ENCODE measurements at regions not wholly inside any gene's neighbourhood (a gene's known extent, or its start where the extent isn't known, plus 50 kb on each side); places are given as distances from the start of the nearest gene placed in this dataset.

- no peak for DNase-seq (ENCODE audit: low read depth)
These were observed 57.1 kb upstream of the ATG10 start for GRCh38 chr5:81914696-81915095.

GRCh38 chr5:81912933-81913332 lies 58.9 kb upstream of the ATG10 start:
- no peak for DNase-seq (ENCODE audit: low read depth)

DNA sequence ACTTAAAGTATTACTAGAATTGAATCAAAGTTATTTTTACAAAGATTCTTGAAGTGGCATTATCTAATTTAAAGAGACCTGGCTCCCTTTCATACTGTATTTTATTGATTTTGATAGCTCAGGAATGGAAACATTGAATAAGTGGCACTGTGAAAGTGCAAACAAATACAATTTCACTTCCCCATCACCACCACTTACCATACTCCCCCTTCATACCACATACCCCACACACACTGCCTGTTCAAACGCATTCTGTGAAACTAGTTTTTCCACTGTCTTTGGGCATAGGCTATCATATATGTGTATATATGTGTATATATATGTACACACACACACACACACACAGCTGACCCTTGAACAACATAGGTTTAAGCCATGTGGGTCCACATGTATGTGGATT lies 62.1 kb upstream of the ATG10 start:
- no peak for DNase-seq (ENCODE audit: low read depth)

- no peak for DNase-seq (ENCODE audit: low read depth)
These were observed 63.1 kb upstream of the ATG10 start for GRCh38 chr5:81908771-81909170.

- DNase-seq (ENCODE audit: low read depth), result no peak
These were observed 63.8 kb upstream of the ATG10 start for GRCh38 chr5:81908044-81908443.

DNA sequence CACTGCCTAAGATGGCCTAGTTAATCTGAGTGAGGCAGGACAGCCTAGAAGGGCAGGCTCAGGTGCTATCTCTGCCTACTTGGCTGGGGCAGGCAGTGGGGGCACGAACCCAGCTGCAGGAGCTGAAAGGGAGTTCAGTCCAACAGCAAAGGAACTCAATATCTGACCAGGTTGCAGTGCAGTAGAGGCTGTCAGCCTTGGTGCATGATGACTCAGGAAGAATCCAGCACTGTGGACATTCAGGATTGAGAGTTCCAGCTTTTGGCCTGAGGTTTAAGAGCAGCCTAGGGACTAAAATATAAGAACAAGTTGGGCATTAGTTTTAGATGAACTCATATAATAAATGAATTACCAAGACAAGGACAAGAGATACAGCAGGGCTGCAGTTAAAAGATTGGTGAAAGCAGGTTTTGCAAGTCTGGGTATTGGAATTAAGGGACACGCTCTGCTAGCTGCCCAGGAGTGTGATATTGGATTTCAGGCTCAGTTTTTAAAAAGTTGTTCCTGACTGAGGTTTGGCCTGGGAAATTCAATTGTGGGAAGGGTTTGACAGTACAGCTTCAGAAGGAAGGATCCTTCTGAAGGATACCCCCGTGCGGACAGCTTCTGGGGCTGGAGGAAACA lies 64.7 kb upstream of the ATG10 start:
- DNase-seq (ENCODE audit: low read depth), result no peak

GRCh38 chr5:81906086-81906485 lies 65.7 kb upstream of the ATG10 start:
- no peak for DNase-seq (ENCODE audit: low read depth)

DNA sequence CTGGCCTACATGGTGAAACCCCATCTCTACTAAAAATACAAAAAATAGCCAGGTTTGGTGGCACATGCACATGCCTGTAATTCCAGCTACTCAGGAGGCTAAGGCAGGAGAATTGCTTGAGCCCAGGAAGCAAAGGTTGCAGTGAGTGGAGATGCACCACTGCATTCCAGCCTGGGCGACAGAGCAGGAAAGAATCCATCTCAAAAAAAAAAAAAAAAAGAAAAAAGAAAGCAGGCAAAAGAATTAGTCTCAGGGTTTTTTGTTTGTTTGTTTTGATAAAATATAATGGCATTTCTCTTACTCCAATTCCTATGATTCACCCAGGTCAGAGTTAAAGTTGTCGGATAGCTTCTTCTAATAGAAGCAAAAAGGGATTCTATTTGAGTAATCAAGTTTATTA lies 67.0 kb upstream of the ATG10 start:
- no peak for DNase-seq (ENCODE audit: low read depth)

GRCh38 chr5:81904166-81904565 lies 67.7 kb upstream of the ATG10 start:
- DNase-seq (ENCODE audit: low read depth), result no peak

DNA sequence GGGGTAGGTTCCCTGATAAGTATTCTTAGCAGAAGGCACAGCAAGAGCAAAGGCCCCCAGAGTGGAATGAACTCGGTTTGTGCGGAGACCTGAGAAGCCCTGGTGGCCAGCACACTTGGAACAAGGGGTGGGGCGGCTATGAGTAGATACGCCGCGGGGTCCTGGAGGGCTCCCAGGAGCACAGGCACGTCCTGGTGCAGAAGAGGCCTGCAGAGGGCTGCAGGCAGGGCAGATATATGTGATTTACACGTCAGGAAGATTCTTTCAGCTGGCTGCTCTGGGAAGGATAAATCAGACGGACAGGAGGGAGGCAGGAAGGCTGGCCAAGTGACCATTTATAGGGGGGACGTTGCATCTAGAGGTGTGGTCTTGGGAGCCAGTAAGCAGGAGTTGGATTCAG lies 70.2 kb upstream of the ATG10 start:
- no peak for DNase-seq (ENCODE audit: low read depth)

- no peak for DNase-seq (ENCODE audit: low read depth)
These were observed 72.7 kb upstream of the ATG10 start for GRCh38 chr5:81899123-81899522.

DNA sequence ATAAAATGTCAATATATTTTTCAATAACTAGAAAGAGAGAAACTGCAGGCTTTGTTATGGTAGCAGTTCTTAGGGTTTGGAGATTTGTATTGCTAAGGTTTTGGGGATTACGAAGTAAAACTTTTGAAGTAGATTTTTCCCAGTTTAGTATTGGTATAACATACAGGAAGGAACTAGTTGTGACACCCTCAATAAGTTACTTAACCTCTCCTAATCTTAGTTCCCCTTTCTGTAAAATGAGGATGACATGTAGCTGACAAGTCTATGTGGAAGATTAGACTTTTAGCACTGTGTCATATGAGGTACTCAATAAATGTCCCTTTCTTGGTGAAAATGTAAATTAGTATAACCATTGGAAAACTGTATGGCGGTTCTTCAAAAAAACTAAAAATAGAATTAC lies 73.4 kb upstream of the ATG10 start:
- no peak for DNase-seq (ENCODE audit: low read depth)

GRCh38 chr5:81896764-81897163 lies 75.1 kb upstream of the ATG10 start:
- no peak for DNase-seq (ENCODE audit: low read depth)

DNA sequence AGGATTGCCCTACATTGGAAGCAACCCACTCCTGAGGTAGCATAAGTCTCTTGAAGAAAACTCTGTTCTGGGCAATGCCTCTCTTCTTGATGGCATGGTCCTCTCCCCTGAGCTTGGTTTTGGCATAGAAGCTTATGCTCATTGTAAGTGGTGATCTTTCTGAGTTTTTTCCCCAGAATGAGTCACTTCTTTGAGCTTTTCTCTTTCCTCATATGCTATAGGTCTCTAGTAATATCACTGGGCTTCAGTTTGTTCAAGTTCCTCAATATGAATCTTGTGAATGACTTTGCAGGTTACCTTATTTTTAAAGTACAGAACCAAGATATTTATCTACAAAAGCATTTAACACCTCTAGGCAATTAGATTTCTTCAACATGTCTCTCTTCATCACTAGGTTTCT lies 76.5 kb upstream of the ATG10 start:
- no peak for DNase-seq (ENCODE audit: low read depth)

DNA sequence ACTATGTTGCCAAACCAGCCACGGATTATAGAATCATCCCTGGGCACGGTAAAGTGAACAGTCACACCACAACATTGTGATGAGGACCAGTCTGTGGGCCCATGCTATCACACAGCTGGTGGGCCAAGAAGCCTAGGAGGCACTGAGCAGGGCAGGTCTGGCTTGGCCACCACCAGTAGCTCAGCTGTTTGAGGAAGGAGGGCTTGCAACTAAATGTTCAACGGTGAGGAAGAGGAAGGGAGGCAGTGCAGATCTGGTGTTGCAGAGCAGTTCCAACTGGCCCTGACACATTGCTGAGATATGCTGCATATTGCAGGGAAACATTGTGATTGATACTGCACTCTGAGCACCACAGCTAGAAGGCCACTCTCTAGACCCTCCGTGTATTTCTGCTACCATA lies 77.9 kb upstream of the ATG10 start:
- no peak for DNase-seq (ENCODE audit: low read depth)

DNA sequence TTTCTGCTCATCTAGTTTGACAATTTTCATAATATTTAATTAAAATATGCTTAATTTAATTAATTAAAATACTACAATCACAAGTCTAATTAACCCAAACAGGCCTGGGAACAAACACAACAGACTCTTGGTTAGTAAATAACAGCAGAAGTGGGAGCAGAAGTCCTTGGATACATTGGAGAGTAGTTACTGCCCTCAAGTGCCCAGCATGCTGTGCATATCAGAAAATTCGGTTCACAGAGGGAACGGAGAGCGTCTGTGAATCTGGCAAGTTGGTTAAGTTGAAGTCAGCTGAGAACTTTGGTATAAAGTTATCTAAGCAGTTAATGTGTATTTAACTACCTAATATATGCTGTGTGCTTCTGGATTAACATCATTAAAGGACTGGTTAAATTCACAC lies 87.0 kb upstream of the ATG10 start:
- no peak for DNase-seq (ENCODE audit: low read depth)

GRCh38 chr5:81883371-81883770 lies 88.5 kb upstream of the ATG10 start:
- no peak for DNase-seq (ENCODE audit: low read depth)

DNA sequence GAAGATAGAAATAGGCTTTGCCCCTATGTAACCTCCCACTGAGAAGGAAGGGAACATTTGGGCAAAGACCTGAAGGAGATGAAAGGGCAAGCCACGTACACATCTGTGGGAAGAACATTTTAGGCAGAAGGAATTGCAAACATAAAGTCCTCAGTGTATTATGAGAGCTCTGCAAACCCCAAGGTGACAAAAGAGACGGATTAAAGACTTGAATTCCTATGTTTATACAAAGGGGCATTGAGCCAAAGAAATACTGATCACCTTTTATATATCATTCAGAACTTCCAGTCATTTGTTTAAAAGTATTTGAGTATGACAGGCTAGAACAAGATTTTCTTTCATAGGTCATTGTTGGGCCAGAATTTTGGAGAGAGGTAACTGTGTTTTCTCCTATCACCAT lies 90.2 kb upstream of the ATG10 start:
- DNase-seq (ENCODE audit: low read depth), result no peak

DNA sequence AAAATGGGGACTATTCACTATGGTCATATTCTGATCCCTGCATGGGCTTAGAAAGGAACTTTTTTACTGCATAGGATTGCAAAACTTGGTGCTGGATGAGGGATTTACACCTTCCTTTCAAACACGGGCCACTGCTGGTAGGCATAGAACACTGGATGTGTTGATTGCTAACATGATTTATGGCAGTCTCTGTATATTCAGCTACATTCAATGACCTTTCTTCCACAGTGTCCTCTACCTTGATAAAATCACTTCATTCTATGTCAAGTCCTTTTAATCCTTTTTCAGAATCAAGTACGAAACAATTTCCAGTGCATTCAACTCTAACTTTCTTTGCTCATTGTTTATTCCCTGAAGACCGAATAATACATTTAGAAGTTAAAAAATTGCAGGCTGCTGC lies 91.9 kb upstream of the ATG10 start:
- DNase-seq (ENCODE audit: low read depth), result no peak

- DNase-seq (ENCODE audit: low read depth), result no peak
These were observed 93.5 kb upstream of the ATG10 start for GRCh38 chr5:81878333-81878732.

- DNase-seq (ENCODE audit: low read depth), result no peak
These were observed 104.8 kb upstream of the ATG10 start for GRCh38 chr5:81866994-81867393.

DNA sequence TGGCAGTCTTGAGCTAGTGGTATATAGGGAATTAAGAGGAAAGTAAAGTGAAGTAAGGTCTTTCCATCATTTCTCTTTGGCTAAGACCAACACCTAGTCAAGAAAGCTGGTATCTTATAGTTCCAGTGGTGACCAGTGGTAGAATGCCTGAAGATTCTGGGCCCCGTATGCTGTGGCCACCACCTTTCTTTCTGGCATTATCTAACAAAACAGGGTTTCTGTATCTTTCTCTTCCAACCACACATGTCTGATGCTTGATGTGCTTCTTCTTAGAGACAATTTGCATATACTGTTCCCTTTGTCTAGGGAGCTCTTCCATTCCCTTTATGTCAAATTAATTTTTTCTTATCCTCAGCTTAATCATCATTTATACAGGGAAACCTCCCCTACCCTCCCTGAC lies 109.9 kb upstream of the SSBP2 start:
- DNase-seq (ENCODE audit: low read depth), result no peak

DNA sequence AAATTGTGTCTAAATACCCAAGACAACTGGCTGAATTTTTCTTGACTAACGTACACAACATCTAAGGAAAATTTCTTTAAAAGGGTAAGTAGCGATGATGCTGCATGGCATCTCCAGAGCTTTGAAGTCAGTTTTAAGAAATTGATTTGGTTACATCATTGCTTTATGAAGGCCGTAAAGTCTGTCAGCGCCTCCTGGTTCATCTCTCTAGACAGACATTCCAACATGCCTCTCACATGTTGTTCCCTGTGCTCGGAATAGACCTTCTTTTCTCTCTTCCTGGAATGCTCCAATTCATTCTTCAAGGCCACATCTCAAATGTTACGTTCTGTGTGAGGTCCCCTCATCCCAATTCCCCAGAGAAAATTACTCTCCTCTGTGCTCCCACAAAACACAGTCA lies 108.7 kb upstream of the SSBP2 start:
- no peak for DNase-seq (ENCODE audit: low read depth)

DNA sequence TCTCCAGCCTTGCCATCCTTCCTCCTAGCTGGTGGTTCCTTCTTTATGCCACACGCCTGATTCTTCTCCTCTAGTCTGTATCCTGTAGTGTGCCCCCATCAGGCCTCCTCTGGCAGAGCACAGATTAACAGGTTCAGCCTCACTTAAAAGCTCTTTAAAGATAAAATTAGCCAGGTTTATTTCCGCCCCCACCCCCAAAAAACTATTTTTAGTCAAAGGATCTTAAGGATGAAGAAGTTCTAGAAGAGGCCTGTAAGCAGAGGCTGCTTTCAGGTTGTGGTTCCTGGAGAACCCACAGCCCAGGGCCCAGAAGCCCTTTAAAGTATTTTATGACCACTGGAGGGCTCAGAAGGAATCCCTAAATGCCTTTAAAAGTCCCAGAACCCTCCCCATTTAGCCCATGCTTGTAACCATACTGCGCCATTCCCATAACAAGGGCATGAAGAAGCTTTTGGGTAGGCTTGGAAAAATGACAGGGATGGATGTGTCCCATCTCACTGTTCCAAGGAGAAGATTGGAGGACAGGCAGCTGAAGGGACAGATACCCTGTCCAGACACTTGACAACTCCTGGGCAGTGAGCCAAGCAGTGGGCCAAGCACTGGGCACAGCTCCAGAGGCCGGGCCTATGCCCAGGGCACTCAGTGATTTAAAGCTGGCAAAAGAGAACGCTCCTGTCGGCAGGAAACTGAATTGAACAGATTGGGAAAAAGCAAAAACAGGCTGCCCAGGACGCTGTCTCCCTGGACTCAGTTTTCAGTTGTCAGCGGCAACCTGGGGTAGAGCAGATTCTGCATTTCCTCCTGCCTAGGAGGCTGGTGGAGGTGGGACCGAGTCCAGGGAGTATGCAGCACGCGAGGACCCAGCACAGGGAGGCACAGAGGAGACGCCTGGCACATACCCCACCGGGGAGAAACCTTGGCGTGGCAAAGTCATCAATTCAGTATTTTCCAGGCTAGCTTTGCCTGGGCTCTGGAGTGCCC lies 106.3 kb upstream of the SSBP2 start:
- no peak for DNase-seq (ENCODE audit: low read depth)
